ENCODE measurements at regions not wholly inside any gene's neighbourhood (a gene's known extent, or its start where the extent isn't known, plus 50 kb on each side); places are given as distances from the start of the nearest gene placed in this dataset.
"Not testable (repeated sequence)": the region's sequence is repeated elsewhere in the genome, so short reads cannot be mapped to it uniquely, and the experiment has no call there.

- H3K27ac ChIP-seq (ENCODE audit: insufficient read length, low read depth, low read length) = no peak overlapping the region
- Mint-ChIP-seq H3K36me3 (ENCODE audit: insufficient read depth in 1 of 3, low read depth in 3 of 3) (no peaks in the 10 kb centered on the region), H3K9me3 (no peaks in the 10 kb centered on the region), H3K27me3 (ENCODE audit: low read depth) (no peaks in the 10 kb centered on the region), H3K4me3 (no peak overlapping the region), H3K27ac (peak overlapping the region in 1 of 3 experiments; percentile 88; a peak in 3 of 7 replicates), H3K4me1 (peaks cover 23 to 57% of the 10 kb centered on the region in 2 experiments)
- H4K20me1 ChIP-seq (ENCODE audit: control insufficient read depth, insufficient read depth, insufficient read length) = no peaks in the 10 kb centered on the region
- no peaks in the 10 kb centered on the region for H3K23me2 ChIP-seq (ENCODE audit: insufficient read length, low read depth, low read length, poor library complexity, severe bottlenecking)
- no peak overlapping the region for H3K23ac ChIP-seq (ENCODE audit: insufficient read length, low read depth, low read length)
- no peaks in the 10 kb centered on the region for H3K27me3 ChIP-seq (ENCODE audit: insufficient read depth, low read length)
- H3K4me1 ChIP-seq (ENCODE audit: insufficient read depth, low read length) = no peaks in the 10 kb centered on the region
- H3K79me2 ChIP-seq (ENCODE audit: insufficient read depth, low read length) = no peaks in the 10 kb centered on the region
- DNase-seq = no peak
- H4K91ac ChIP-seq (ENCODE audit: insufficient read length, low read depth, low read length) = no peak overlapping the region
- H3K9ac ChIP-seq (ENCODE audit: extremely low read depth, insufficient read length, low read length) = no peak overlapping the region
- no peak overlapping the region for H2BK5ac ChIP-seq (ENCODE audit: insufficient read length, low read length)
- no peak overlapping the region for H3K4ac ChIP-seq (ENCODE audit: low read depth, low read length)
- no CpG with 5 or more reads among the region's 1 CpG for WGBS (ENCODE audit: extremely low coverage, insufficient read length, low lambda C conversion rate)
- no peaks in the 10 kb centered on the region for H3K79me1 ChIP-seq (ENCODE audit: insufficient read depth, low read depth, low read length, poor library complexity, severe bottlenecking)
- H2BK20ac ChIP-seq (ENCODE audit: low read depth, low read length, poor library complexity, severe bottlenecking) = no peak overlapping the region
- H2AFZ ChIP-seq (ENCODE audit: low read length) = no peak overlapping the region
- no peak overlapping the region for H4K5ac ChIP-seq (ENCODE audit: insufficient read length, low read depth, low read length)
- no peak overlapping the region for H2BK12ac ChIP-seq (ENCODE audit: insufficient read length, low read depth, low read length)
- no peak overlapping the region for H3K56ac ChIP-seq (ENCODE audit: insufficient read length, low read depth, low read length)
- no peak overlapping the region for H4K8ac ChIP-seq (replicated peaks; ENCODE audit: insufficient read length, low read depth, low read length)
- no peaks in the 10 kb centered on the region for H3K9me3 ChIP-seq (ENCODE audit: control insufficient read depth, low read depth, low read length)
- H2AK5ac ChIP-seq (ENCODE audit: insufficient read length, low read length) = no peak overlapping the region
- no peak overlapping the region for H3K18ac ChIP-seq (ENCODE audit: insufficient read length, low read depth, low read length)
- H2BK15ac ChIP-seq (ENCODE audit: low read depth, low read length) = no peak overlapping the region
- H2BK120ac ChIP-seq (ENCODE audit: low read depth, low read length, poor library complexity, severe bottlenecking) = no peak overlapping the region
- no peak overlapping the region for H3T11ph ChIP-seq (ENCODE audit: low read length)
- TF ChIP-seq, protein P1, sequence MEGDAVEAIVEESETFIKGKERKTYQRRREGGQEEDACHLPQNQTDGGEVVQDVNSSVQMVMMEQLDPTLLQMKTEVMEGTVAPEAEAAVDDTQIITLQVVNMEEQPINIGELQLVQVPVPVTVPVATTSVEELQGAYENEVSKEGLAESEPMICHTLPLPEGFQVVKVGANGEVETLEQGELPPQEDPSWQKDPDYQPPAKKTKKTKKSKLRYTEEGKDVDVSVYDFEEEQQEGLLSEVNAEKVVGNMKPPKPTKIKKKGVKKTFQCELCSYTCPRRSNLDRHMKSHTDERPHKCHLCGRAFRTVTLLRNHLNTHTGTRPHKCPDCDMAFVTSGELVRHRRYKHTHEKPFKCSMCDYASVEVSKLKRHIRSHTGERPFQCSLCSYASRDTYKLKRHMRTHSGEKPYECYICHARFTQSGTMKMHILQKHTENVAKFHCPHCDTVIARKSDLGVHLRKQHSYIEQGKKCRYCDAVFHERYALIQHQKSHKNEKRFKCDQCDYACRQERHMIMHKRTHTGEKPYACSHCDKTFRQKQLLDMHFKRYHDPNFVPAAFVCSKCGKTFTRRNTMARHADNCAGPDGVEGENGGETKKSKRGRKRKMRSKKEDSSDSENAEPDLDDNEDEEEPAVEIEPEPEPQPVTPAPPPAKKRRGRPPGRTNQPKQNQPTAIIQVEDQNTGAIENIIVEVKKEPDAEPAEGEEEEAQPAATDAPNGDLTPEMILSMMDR (conservative IDR thresholded peaks at IDR 0.05) = no peak
- no peak overlapping the region for H3K4me2 ChIP-seq (ENCODE audit: insufficient read depth, insufficient read length, low read length)
- no peak overlapping the region for H3K14ac ChIP-seq (ENCODE audit: insufficient read depth, low read length)
These were observed 243.3 kb downstream of the EPHA7 start for GRCh38 chr6:93176070-93176469.

- H3K56ac ChIP-seq (ENCODE audit: insufficient read length, low read depth, low read length); H3K27me3 Mint-ChIP-seq (ENCODE audit: low read depth); H3K79me2 ChIP-seq (ENCODE audit: insufficient read depth, low read length); H4K20me1 ChIP-seq (ENCODE audit: control insufficient read depth, insufficient read depth, insufficient read length); H3K4me2 ChIP-seq (ENCODE audit: insufficient read depth, insufficient read length, low read length); H4K8ac ChIP-seq (replicated peaks; ENCODE audit: insufficient read length, low read depth, low read length); H2BK15ac ChIP-seq (ENCODE audit: low read depth, low read length); H3T11ph ChIP-seq (ENCODE audit: low read length); H2BK5ac ChIP-seq (ENCODE audit: insufficient read length, low read length); H2BK120ac ChIP-seq (ENCODE audit: low read depth, low read length, poor library complexity, severe bottlenecking); H2BK20ac ChIP-seq (ENCODE audit: low read depth, low read length, poor library complexity, severe bottlenecking); H3K4ac ChIP-seq (ENCODE audit: low read depth, low read length); H4K91ac ChIP-seq (ENCODE audit: insufficient read length, low read depth, low read length); H3K4me3 Mint-ChIP-seq; H2AFZ ChIP-seq (ENCODE audit: low read length); H3K9me3 ChIP-seq (ENCODE audit: control insufficient read depth, low read depth, low read length); DNase-seq; H3K23me2 ChIP-seq (ENCODE audit: insufficient read length, low read depth, low read length, poor library complexity, severe bottlenecking); H2AK5ac ChIP-seq (ENCODE audit: insufficient read length, low read length); H3K79me1 ChIP-seq (ENCODE audit: insufficient read depth, low read depth, low read length, poor library complexity, severe bottlenecking); H3K27ac ChIP-seq (ENCODE audit: insufficient read length, low read depth, low read length); H3K18ac ChIP-seq (ENCODE audit: insufficient read length, low read depth, low read length); H3K36me3 Mint-ChIP-seq (ENCODE audit: insufficient read depth in 1 of 3, low read depth in 3 of 3); H2BK12ac ChIP-seq (ENCODE audit: insufficient read length, low read depth, low read length); H3K4me1 ChIP-seq (ENCODE audit: insufficient read depth, low read length); H3K9ac ChIP-seq (ENCODE audit: extremely low read depth, insufficient read length, low read length); H3K14ac ChIP-seq (ENCODE audit: insufficient read depth, low read length); H3K9me3 Mint-ChIP-seq; H4K5ac ChIP-seq (ENCODE audit: insufficient read length, low read depth, low read length); H3K27me3 ChIP-seq (ENCODE audit: insufficient read depth, low read length); H3K23ac ChIP-seq (ENCODE audit: insufficient read length, low read depth, low read length): not testable (repeated sequence)
- peaks cover 20 to 58% of the 10 kb centered on the region in 2 experiments for H3K4me1 Mint-ChIP-seq
- WGBS (ENCODE audit: extremely low coverage, insufficient read length, low lambda C conversion rate) = no CpG with 5 or more reads among the region's 10 CpGs
- H3K27ac Mint-ChIP-seq = peak overlapping the region in 1 of 3 experiments; percentile 69; a peak in 1 of 7 replicates
These were observed 245.8 kb downstream of the EPHA7 start for GRCh38 chr6:93173573-93173972.

Data from H9 (cell line).